Tibial nerve (tissue), 4 donors: ENCODE measurements at regions not wholly inside any gene's neighbourhood (a gene's known extent, or its start where the extent isn't known, plus 50 kb on each side); places are given as distances from the start of the nearest gene placed in this dataset.

Source experiments
- DNase-seq, 2 donors: peaks; one replicate each; pipeline ENCODE4 v3.0.0-alpha.2; 2019; ENCODE audit warnings: low spot score in 2 of 2
- H3K27ac ChIP-seq, 4 donors: fragments of 200-600 bp; sonication (generic) in 3 of 4; one replicate each; pipeline ENCODE4 v1.5.1; 2017 to 2019; ENCODE audit warnings: mild to moderate bottlenecking in 1 of 4
- H3K27me3 ChIP-seq, 2 donors: fragments of 200-600 bp; sonication (generic) in 1 of 2; one replicate each; pipeline versions ENCODE4 v1.5.1 to v1.6.0; 2017 to 2019
- H3K36me3 ChIP-seq, 3 donors: fragments of 200-600 bp; sonication (generic); one replicate each; pipeline ENCODE4 v1.5.1; 2018 to 2019
- H3K4me1 ChIP-seq, 4 donors: fragments of 200-600 bp; sonication (generic) in 3 of 4; one replicate each; pipeline ENCODE4 v1.5.1; 2017 to 2019
- H3K4me3 ChIP-seq, 4 donors: fragments of 200-600 bp; sonication (generic) in 3 of 4; one replicate each; pipeline ENCODE4 v1.5.1; 2017 to 2019; ENCODE audit warnings: mild to moderate bottlenecking in 1 of 4, moderate library complexity in 1 of 4
- H3K9me3 ChIP-seq, 4 donors: fragments of 200-600 bp; sonication (generic) in 3 of 4; one replicate each; pipeline ENCODE4 v1.5.1; 2017 to 2019
- CTCF ChIP-seq, 5 experiments: fragments of 200-600 bp in 3 of 5; fragments of 450-650 bp in 2 of 5; sonication (generic) in 3 of 5; IDR thresholded peaks; one replicate each; pipeline ENCODE4 v1.5.1; 2016 to 2019; ENCODE audit warnings: antibody characterized with exemption in 5 of 5, mild to moderate bottlenecking in 3 of 5, moderate library complexity in 2 of 5
- EP300 ChIP-seq, 2 donors: sonication (generic); formaldehyde crosslinking; IDR thresholded peaks; one replicate each; pipeline ENCODE4 v1.6.1; 2017; ENCODE audit warnings: antibody characterized with exemption in 2 of 2, mild to moderate bottlenecking in 1 of 2
- POLR2A ChIP-seq, 2 donors: fragments of 450-650 bp; IDR thresholded peaks; one replicate each; pipeline ENCODE4 v1.6.1; 2017; ENCODE audit warnings: antibody characterized with exemption in 2 of 2, mild to moderate bottlenecking in 2 of 2, moderate library complexity in 2 of 2
- WGBS, 2 donors: methylation state at CpG; one replicate each; pipeline ENCODE4 v1.1.5; 2018; 5-methylcytosine and 5-hydroxymethylcytosine counted together

- Histone ChIP-seq H3K36me3 (no peaks in the 10 kb centered on the region), H3K9me3 (no peaks in the 10 kb centered on the region), H3K4me1 (no peaks in the 10 kb centered on the region), H3K27me3 (no peaks in the 10 kb centered on the region), H3K27ac (no peak overlapping the region), H3K4me3 (no peak overlapping the region)
- no peak for DNase-seq
- WGBS, 2 donors, result 44 to 50% methylated on average over 5 of the region's 5 CpGs
- no peak for TF ChIP-seq EP300 (IDR thresholded peaks at IDR 0.05)
- no peak for TF ChIP-seq POLR2A (IDR thresholded peaks at IDR 0.05)
- TF ChIP-seq CTCF (IDR thresholded peaks at IDR 0.05), result no peak
Observed at GRCh38 chr16:49195237-49195548, 86.4 kb downstream of the CBLN1 start.

GRCh38 chr16:49194537-49195236 lies 87.0 kb downstream of the CBLN1 start:
- no peak overlapping the region for H3K27ac ChIP-seq
- H3K4me1 ChIP-seq, result no peaks in the 10 kb centered on the region
- H3K4me3 ChIP-seq, result no peak overlapping the region
- no peaks in the 10 kb centered on the region for H3K27me3 ChIP-seq
- no peak for TF ChIP-seq EP300 (IDR thresholded peaks at IDR 0.05)
- TF ChIP-seq CTCF (IDR thresholded peaks at IDR 0.05), result no peak
- TF ChIP-seq POLR2A (IDR thresholded peaks at IDR 0.05), result no peak
- H3K36me3 ChIP-seq, result no peaks in the 10 kb centered on the region
- 39 to 41% methylated on average over 16 of the region's 16 CpGs for WGBS, 2 donors
- H3K9me3 ChIP-seq, result no peaks in the 10 kb centered on the region
- no peak for DNase-seq

GRCh38 chr16:49193596-49193995 lies 88.0 kb downstream of the CBLN1 start:
- WGBS, 2 donors, result 82 to 92% methylated on average over 2 of the region's 2 CpGs
- Histone ChIP-seq H3K27me3 (no peaks in the 10 kb centered on the region), H3K4me1 (no peaks in the 10 kb centered on the region), H3K27ac (no peak overlapping the region), H3K9me3 (no peaks in the 10 kb centered on the region), H3K4me3 (no peak overlapping the region), H3K36me3 (no peaks in the 10 kb centered on the region)
- no peak for DNase-seq
- TF ChIP-seq POLR2A (IDR thresholded peaks at IDR 0.05), result no peak
- TF ChIP-seq EP300 (IDR thresholded peaks at IDR 0.05), result no peak
- no peak for TF ChIP-seq CTCF (IDR thresholded peaks at IDR 0.05)

GRCh38 chr16:49189286-49189685 lies 92.4 kb downstream of the CBLN1 start:
- no peak for TF ChIP-seq EP300 (IDR thresholded peaks at IDR 0.05)
- TF ChIP-seq CTCF (IDR thresholded peaks at IDR 0.05), result no peak
- no peak for TF ChIP-seq POLR2A (IDR thresholded peaks at IDR 0.05)
- WGBS, 2 donors, result 29 to 47% methylated on average over 1 of the region's 1 CpG

GRCh38 chr16:49183911-49184310 lies 97.7 kb downstream of the CBLN1 start:
- TF ChIP-seq CTCF (IDR thresholded peaks at IDR 0.05) (no peak), EP300 (IDR thresholded peaks at IDR 0.05) (no peak), POLR2A (IDR thresholded peaks at IDR 0.05) (no peak)
- peaks cover 0 to 8% (median 0%) of the 10 kb centered on the region in 4 donors for H3K9me3 ChIP-seq
- no peaks in the 10 kb centered on the region for H3K36me3 ChIP-seq
- no peaks in the 10 kb centered on the region for H3K4me1 ChIP-seq
- WGBS, 2 donors, result 19 to 23% methylated on average over 5 of the region's 5 CpGs
- H3K27ac ChIP-seq, result no peak overlapping the region
- no peak for DNase-seq
- H3K4me3 ChIP-seq, result no peak overlapping the region
- H3K27me3 ChIP-seq, result no peaks in the 10 kb centered on the region

More at GRCh38 chr16:49189286-49189685, 92.4 kb downstream of the CBLN1 start:
- Histone ChIP-seq H3K27ac (no peak overlapping the region), H3K4me3 (no peak overlapping the region), H3K9me3 (peaks cover 0 to 8% (median 0%) of the 10 kb centered on the region in 4 donors), H3K27me3 (no peaks in the 10 kb centered on the region), H3K36me3 (no peaks in the 10 kb centered on the region), H3K4me1 (no peaks in the 10 kb centered on the region)
- no peak for DNase-seq
